ENCODE measurements at regions not wholly inside any gene's neighbourhood (a gene's known extent, or its start where the extent isn't known, plus 50 kb on each side); places are given as distances from the start of the nearest gene placed in this dataset.

DNA sequence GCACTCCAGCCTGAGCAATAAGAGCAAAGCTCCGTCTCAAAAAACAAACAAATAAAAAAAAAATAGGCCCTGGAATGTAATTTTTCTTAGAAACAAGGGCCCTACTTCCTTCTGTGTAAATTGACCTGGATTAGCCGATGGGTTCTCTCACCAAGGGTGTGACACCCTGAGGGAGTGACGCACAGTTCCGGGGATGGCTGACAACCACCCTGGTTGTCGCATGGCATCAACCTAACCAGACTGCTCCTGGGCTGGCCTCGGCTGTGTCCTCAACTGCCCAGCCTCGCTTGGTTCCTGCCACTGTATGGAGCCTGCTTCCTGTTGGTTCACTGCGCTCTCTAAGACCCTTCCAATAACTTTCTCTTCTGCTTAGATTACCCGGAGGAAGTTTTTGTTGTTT is 51.2 kb upstream of the SPATA31D4 start:
- TF ChIP-seq YY1 (IDR thresholded peaks at IDR 0.05; ENCODE audit: insufficient read depth, insufficient read length) (no peak), ZNF274 (IDR thresholded peaks at IDR 0.05; ENCODE audit: low read depth, low read length) (no peak), SUZ12 (IDR thresholded peaks at IDR 0.05; ENCODE audit: extremely low read depth, insufficient read depth, insufficient read length) (no peak)

Data from NT2/D1 (cell line).